GM23248 (cell line): ENCODE measurements at regions not wholly inside any gene's neighbourhood (a gene's known extent, or its start where the extent isn't known, plus 50 kb on each side); places are given as distances from the start of the nearest gene placed in this dataset.

Experiments used
- DNase-seq: peaks from one replicate; pipeline ENCODE4 v3.0.0-alpha.2; 2015
- H2AFZ ChIP-seq: fragments of 200-600 bp; sonication (generic); 2 replicates; pipeline ENCODE4 v1.6.1; 2016; ENCODE audit warnings: antibody characterized with exemption
- H3F3A ChIP-seq: fragments of 200-600 bp; sonication (generic); 2 replicates; pipeline ENCODE4 v1.6.1; 2016; ENCODE audit warnings: mild to moderate bottlenecking, antibody characterized with exemption, mixed run types; ENCODE audit not compliant: insufficient read depth
- H3K27ac ChIP-seq: fragments of 200-600 bp; sonication (generic); 2 replicates; pipeline ENCODE4 v1.5.1; 2016; ENCODE audit warnings: mild to moderate bottlenecking
- H3K27me3 ChIP-seq: fragments of 200-600 bp; sonication (generic); replicated peaks from 2 replicates; pipeline ENCODE4 v1.6.1; 2016; ENCODE audit warnings: mild to moderate bottlenecking; ENCODE audit not compliant: insufficient read depth
- H3K36me3 ChIP-seq: fragments of 200-600 bp; sonication (generic); 2 replicates; pipeline ENCODE4 v1.6.1; 2016; ENCODE audit warnings: low read depth, mild to moderate bottlenecking
- H3K4me1 ChIP-seq: fragments of 200-600 bp; sonication (generic); 2 replicates; pipeline ENCODE4 v1.6.1; 2016; ENCODE audit warnings: mild to moderate bottlenecking; ENCODE audit not compliant: insufficient read depth
- H3K4me2 ChIP-seq: fragments of 200-600 bp; sonication (generic); one replicate; pipeline ENCODE4 v1.6.1; 2016; ENCODE audit warnings: mild to moderate bottlenecking; ENCODE audit not compliant: unreplicated experiment
- H3K4me3 ChIP-seq: fragments of 200-600 bp; sonication (generic); 2 replicates; pipeline ENCODE4 v1.5.1; 2016; ENCODE audit warnings: mild to moderate bottlenecking
- H3K79me2 ChIP-seq: fragments of 200-600 bp; sonication (generic); 2 replicates; pipeline ENCODE4 v1.6.1; 2016; ENCODE audit warnings: mild to moderate bottlenecking; ENCODE audit not compliant: insufficient read depth
- H3K9ac ChIP-seq: fragments of 200-600 bp; sonication (generic); 2 replicates; pipeline ENCODE4 v1.6.1; 2016; ENCODE audit warnings: mild to moderate bottlenecking
- H3K9me2 ChIP-seq: fragments of 200-600 bp; sonication (generic); 2 replicates; pipeline ENCODE4 v1.6.1; 2016; ENCODE audit warnings: mixed run types, mild to moderate bottlenecking, moderate library complexity; ENCODE audit not compliant: insufficient read depth
- H3K9me3 ChIP-seq: fragments of 200-600 bp; sonication (generic); one replicate; pipeline ENCODE4 v1.6.1; 2017; ENCODE audit warnings: low read depth
- H4K20me1 ChIP-seq: fragments of 200-600 bp; sonication (generic); 2 replicates; pipeline ENCODE4 v1.6.0; 2016; ENCODE audit not compliant: insufficient read depth
- EZH2 ChIP-seq: fragments of 200-600 bp; sonication (generic); IDR thresholded peaks from 2 replicates; pipeline ENCODE4 v1.6.1; 2018; ENCODE audit warnings: antibody characterized with exemption, mild to moderate bottlenecking; ENCODE audit not compliant: insufficient read depth, poor library complexity, severe bottlenecking
- EZH2phosphoT487 ChIP-seq: fragments of 200-600 bp; sonication (generic); IDR thresholded peaks from 2 replicates; pipeline ENCODE4 v1.6.1; 2018; ENCODE audit warnings: antibody characterized with exemption, moderate library complexity, mild to moderate bottlenecking, low read depth; ENCODE audit not compliant: insufficient read depth
- WGBS, 2 experiments: methylation state at CpG; one replicate each; pipeline ENCODE4 v1.1.6; 2015 to 2017; ENCODE audit warnings: low lambda C conversion rate in 2 of 2, low coverage in 1 of 2; ENCODE audit errors: missing lambda C conversion rate in 2 of 2; 5-methylcytosine and 5-hydroxymethylcytosine counted together
- in situ Hi-C: fragments of 300-500 bp; cut with MboI; formaldehyde crosslinking; loops from 2 replicates; pipeline ENCODE4 v1.15.0; 2020

GRCh38 chrY:8610620-8611019, 726.6 kb upstream of the TSPY4 start:
- Histone ChIP-seq H3K4me3 (no peak overlapping the region), H3K27ac (no peak overlapping the region), H4K20me1 (no peaks in the 10 kb centered on the region), H2AFZ (no peak overlapping the region), H3K9ac (no peak overlapping the region), H3K4me2 (no peak overlapping the region), H3K36me3 (no peaks in the 10 kb centered on the region), H3K79me2 (no peaks in the 10 kb centered on the region), H3K4me1 (no peaks in the 10 kb centered on the region), H3K27me3 (no peaks in the 10 kb centered on the region), H3K9me2 (no peaks in the 10 kb centered on the region), H3F3A (no peaks in the 10 kb centered on the region), H3K9me3 (no peaks in the 10 kb centered on the region)
- in situ Hi-C loops = no loop called here
- TF ChIP-seq EZH2 = no peak
- DNase-seq = no peak
- WGBS, 2 experiments = 0 to 14% methylated on average over 1 of the region's 1 CpG

GRCh38 chrY:8611815-8612214, 725.4 kb upstream of the TSPY4 start:
- Histone ChIP-seq H3K9ac (no peak overlapping the region), H2AFZ (no peak overlapping the region), H3K4me1 (no peaks in the 10 kb centered on the region), H3K4me2 (no peak overlapping the region), H4K20me1 (no peaks in the 10 kb centered on the region), H3F3A (no peaks in the 10 kb centered on the region), H3K36me3 (no peaks in the 10 kb centered on the region), H3K9me3 (no peaks in the 10 kb centered on the region), H3K79me2 (no peaks in the 10 kb centered on the region), H3K4me3 (no peak overlapping the region), H3K27me3 (no peaks in the 10 kb centered on the region), H3K27ac (no peak overlapping the region), H3K9me2 (no peaks in the 10 kb centered on the region)
- 54 to 80% methylated on average over 3 of the region's 3 CpGs for WGBS, 2 experiments
- TF ChIP-seq EZH2 = no peak
- no peak for TF ChIP-seq EZH2phosphoT487
- in situ Hi-C loops = no loop called here
- DNase-seq = no peak

- DNase-seq = no peak
- TF ChIP-seq EZH2phosphoT487 (no peak), EZH2 (no peak)
- 56 to 72% methylated on average over 3 to 4 of the region's 4 CpGs for WGBS, 2 experiments
These were observed 719.0 kb upstream of the TSPY4 start for GRCh38 chrY:8618302-8618701.

GRCh38 chrY:8622156-8622555, 715.1 kb upstream of the TSPY4 start:
- 43 to 70% methylated on average over 1 of the region's 1 CpG for WGBS, 2 experiments
- TF ChIP-seq EZH2 (no peak), EZH2phosphoT487 (no peak)
- peak; percentile 4 for DNase-seq

More at GRCh38 chrY:8618302-8618701, 719.0 kb upstream of the TSPY4 start:
- Histone ChIP-seq H4K20me1 (no peaks in the 10 kb centered on the region), H3K27me3 (no peaks in the 10 kb centered on the region), H3K4me2 (no peak overlapping the region), H3K27ac (no peak overlapping the region), H3K79me2 (no peaks in the 10 kb centered on the region), H3K4me1 (no peaks in the 10 kb centered on the region), H3K9ac (no peak overlapping the region), H3K9me2 (no peaks in the 10 kb centered on the region), H3K9me3 (no peaks in the 10 kb centered on the region), H3K4me3 (no peak overlapping the region), H3F3A (no peaks in the 10 kb centered on the region), H3K36me3 (no peaks in the 10 kb centered on the region), H2AFZ (no peak overlapping the region)
- in situ Hi-C loops = no loop called here

GRCh38 chrY:8622856-8623255, 714.4 kb upstream of the TSPY4 start:
- Histone ChIP-seq H3K9me2 (no peaks in the 10 kb centered on the region), H4K20me1 (no peaks in the 10 kb centered on the region), H3K79me2 (no peaks in the 10 kb centered on the region), H3K4me2 (no peak overlapping the region), H3K27ac (no peak overlapping the region), H2AFZ (no peak overlapping the region), H3K9me3 (no peaks in the 10 kb centered on the region), H3F3A (no peaks in the 10 kb centered on the region), H3K9ac (no peak overlapping the region), H3K4me3 (no peak overlapping the region), H3K36me3 (no peaks in the 10 kb centered on the region), H3K27me3 (no peaks in the 10 kb centered on the region), H3K4me1 (no peaks in the 10 kb centered on the region)
- in situ Hi-C loops = no loop called here
- WGBS, 2 experiments = 31 to 34% methylated on average over 5 to 7 of the region's 7 CpGs
- no peak for DNase-seq
- TF ChIP-seq EZH2 (no peak), EZH2phosphoT487 (no peak)

More at GRCh38 chrY:8622156-8622555, 715.1 kb upstream of the TSPY4 start:
- H3K4me1 ChIP-seq = no peaks in the 10 kb centered on the region
- no peaks in the 10 kb centered on the region for H4K20me1 ChIP-seq
- no peaks in the 10 kb centered on the region for H3K79me2 ChIP-seq
- H3F3A ChIP-seq = no peaks in the 10 kb centered on the region
- no peak overlapping the region for H3K27ac ChIP-seq
- no peak overlapping the region for H3K9ac ChIP-seq
- no peak overlapping the region for H3K4me2 ChIP-seq
- no peak overlapping the region for H2AFZ ChIP-seq
- in situ Hi-C loops = no loop called here
- H3K9me3 ChIP-seq = no peaks in the 10 kb centered on the region
- H3K27me3 ChIP-seq = no peaks in the 10 kb centered on the region
- H3K36me3 ChIP-seq = no peaks in the 10 kb centered on the region
- H3K9me2 ChIP-seq = no peaks in the 10 kb centered on the region
- H3K4me3 ChIP-seq = no peak overlapping the region
